NCI-H2107 treated with DMSO at 0.1 percent for 48 hours (cell line): ENCODE measurements at regions not wholly inside any gene's neighbourhood (a gene's known extent, or its start where the extent isn't known, plus 50 kb on each side); places are given as distances from the start of the nearest gene placed in this dataset.
"Not testable (repeated sequence)": the region's sequence is repeated elsewhere in the genome, so short reads cannot be mapped to it uniquely, and the experiment has no call there.

ENCODE experiments used
- DNase-seq: peaks from one replicate; lab custom pipeline; 2025; ENCODE audit not compliant: unreplicated experiment; lab: John Stamatoyannopoulos, UW

- DNase-seq = no peak
Measured at GRCh38 chr5:5770825-5771224, 348.3 kb downstream of the ICE1 start.

GRCh38 chr5:5767286-5767928 lies 344.9 kb downstream of the ICE1 start:
- DNase-seq = peak; percentile 31

- no peak for DNase-seq
Measured at GRCh38 chr5:5765066-5765850, 342.8 kb downstream of the ICE1 start.

DNA sequence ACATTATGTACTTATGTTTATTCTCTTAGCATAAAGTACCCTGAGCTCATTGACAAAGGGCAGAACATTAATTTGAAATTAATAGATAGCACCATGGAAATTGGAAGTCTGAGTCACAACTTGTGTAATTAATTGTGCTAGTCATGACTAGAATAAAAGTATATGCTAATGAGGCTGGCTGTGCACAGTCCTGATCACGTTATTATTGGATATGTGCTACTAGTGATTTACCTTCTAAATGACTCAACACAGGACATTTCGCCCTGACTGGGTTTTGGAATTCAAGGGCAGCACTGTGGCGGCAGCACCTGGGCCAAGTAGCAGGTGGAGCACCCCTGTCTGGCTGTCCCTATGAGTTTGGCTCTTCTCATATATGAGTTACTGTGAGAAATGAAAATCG lies 341.8 kb downstream of the ICE1 start:
- DNase-seq = no peak

- no peak for DNase-seq
Measured at GRCh38 chr5:5756762-5757161, 334.3 kb downstream of the ICE1 start.

GRCh38 chr5:5755888-5756287 lies 333.4 kb downstream of the ICE1 start:
- DNase-seq = no peak

GRCh38 chr5:5752844-5753243 lies 330.4 kb downstream of the ICE1 start:
- DNase-seq = no peak

DNA sequence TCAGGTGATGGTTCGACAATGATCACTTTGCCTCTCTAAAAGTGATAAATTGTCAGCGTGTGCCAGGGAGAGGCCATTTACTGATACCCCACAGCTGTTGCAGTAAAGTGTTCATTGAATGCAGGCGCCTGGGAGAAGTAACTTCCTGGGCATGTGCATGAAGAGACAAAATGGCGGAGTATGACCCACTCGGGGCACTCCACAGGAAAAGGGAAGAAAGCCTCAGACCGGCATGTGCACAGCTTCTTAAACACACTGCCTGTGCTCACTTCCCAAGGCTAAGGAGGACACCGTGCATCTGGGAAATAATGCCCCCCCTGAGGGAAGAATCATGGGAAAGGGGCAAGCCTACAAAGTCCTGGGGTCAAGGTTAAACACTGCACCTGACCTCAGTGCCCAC lies 329.5 kb downstream of the ICE1 start:
- no peak for DNase-seq

- DNase-seq = no peak
Measured at GRCh38 chr5:5751498-5751897, 329.0 kb downstream of the ICE1 start.

DNA sequence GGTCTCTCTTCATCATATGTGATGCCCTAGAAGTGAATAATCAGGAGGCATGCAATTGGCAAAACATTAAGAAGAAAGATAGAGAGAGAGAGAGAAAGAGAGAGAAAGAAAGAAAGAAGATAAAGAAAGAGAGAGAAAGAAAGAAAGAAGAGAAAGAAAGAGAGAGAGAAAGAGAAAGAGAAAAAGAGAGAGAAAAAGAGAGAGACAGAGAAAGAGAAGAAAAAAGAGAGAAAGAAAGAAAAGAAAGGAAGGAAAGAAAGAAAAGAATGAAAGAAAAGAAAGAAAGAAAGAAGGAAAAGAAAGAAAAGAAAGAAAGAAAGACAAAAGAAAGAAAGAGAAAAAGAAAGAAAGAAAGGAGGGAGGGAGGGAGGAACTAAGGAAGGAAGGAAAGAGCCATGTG lies 318.9 kb downstream of the ICE1 start:
- DNase-seq = no peak

DNA sequence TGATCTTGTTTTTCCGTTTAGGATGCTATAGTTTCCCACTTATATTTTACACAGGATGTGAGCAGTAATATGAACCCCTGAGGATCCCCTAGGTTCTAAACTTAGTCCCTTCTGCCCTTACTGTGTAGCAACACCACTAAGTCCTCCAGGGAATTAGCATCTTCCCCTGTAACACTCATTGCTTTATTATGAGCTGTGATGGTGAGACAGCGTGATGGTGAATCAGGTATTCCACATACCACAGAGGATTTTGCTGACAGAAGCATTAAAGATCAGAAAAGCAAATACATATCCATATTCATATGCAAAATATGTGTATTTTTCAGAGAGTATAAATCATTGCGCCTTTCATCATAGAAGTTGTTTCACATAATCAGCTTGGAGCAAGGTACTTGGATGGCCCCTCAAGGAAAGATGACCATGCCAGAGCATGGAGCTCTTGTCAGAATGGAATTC lies 317.0 kb downstream of the ICE1 start:
- no peak for DNase-seq

GRCh38 chr5:5738797-5739489 lies 316.5 kb downstream of the ICE1 start:
- no peak for DNase-seq

DNA sequence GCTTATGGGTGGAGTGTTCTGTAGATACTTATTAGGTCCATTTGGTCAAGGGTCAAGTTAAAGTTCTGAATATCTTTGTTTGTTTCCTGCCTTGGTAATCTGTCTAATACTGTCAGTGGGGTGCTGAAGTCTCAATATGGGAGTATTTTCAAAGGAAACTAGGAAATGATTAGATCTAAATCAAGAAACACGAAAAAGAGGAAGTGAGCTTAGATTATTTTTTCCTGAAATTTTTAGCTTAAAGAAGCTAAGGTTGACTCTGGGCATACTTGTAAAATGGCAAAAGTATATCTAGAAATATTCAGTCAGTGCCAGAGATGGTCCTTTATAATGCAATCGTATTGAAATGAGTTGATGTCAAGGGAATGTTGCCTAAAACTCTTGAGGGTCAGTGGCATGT lies 313.5 kb downstream of the ICE1 start:
- DNase-seq = no peak

DNA sequence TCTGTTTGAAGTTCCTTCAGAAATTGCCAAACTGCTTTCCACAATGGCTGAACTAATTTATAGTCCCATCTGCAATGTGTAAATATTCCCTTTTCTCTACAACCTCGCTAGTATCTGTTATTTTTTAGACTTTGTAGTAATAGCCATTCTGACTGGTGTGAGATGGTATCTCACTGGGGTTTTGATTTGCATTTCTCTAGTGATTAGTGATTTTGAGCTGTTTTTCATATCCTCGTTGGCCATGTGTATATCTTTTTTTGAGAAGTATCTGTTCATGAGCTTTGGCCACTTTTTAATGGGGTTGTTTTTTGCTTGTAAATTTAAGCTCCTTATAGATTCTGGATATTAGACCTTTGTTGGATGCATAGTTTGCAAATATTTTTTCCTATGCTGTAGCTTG lies 310.6 kb downstream of the ICE1 start:
- not testable (repeated sequence) for DNase-seq

DNA sequence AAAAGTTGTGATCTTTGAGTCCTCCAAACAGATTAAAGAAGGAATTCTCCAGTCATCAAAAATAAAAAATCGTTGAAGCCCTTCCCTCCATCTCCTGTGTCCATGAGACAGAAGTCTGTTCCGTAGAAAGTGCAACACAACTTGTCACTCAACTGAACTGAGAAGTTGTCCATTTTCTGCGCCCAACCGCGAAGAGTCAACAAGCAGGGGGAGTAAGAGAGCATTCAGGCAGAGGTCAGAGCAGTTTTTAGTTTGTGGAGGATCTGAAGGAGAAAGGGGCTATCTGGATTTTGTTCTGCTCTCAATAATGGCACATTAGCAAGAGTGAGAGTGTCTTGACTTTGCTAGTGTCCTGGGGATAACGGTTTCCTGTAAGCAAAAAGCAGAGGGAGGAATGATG lies 303.9 kb downstream of the ICE1 start:
- no peak for DNase-seq

DNA sequence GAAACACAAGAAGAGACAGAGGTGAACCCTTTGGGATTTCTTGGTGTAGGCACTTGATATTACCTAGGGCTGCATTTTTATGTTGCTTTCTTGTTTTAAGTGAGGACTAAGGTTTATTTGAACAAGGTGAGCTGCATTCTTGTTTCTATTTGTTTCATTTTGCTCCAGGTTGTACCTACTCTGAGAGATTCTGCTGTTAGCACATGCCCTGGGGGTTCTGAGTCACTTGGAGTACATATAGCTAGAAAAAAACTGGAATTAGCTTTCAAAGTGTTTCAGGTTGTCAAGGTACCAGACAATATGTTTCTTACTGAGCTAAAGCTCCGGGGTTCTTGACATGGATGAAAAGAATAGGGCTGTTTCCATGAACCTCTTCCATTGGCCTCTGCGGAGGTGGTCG lies 299.4 kb downstream of the ICE1 start:
- no peak for DNase-seq

DNA sequence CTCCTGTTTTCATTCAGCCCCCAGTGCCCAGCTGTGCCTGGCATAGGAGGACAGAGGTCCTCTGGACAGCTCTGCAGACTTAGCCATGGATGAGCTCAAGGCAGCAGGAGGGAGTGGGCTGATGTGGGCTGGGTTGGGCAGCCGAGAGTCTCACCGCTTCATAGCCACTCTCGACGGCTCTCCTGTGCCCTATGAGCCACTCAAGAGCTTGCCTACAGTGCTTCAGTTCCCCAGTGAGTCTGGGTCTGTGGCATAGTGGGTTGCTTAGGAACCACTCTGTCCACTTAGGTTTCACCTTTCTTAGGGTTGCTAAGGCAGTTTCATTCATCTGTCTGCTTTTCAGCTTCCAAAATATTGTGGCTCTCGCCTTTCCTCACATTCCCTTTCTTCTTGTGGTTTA lies 296.8 kb downstream of the ICE1 start:
- peak; percentile 60 for DNase-seq

GRCh38 chr5:5716665-5717064 lies 294.2 kb downstream of the ICE1 start:
- DNase-seq = no peak

DNA sequence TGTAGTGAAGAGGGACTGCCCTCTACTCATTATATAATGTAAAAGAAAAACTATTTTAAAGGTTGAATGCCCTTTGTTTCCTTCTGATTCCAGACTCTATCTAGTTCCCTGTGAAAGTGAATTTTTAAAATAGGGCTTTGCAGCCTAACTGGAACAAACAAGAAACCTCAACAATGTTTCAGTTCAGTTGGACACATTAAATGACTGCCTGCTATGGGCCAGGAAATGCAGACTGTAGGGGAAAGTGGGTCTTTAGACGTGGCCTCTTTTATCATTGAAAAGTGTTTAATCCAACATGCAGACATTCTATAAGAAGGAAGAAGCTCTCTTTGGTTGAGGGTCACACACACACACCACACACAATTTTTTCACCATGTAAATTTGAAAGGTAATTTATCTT lies 289.1 kb downstream of the ICE1 start:
- no peak for DNase-seq

DNA sequence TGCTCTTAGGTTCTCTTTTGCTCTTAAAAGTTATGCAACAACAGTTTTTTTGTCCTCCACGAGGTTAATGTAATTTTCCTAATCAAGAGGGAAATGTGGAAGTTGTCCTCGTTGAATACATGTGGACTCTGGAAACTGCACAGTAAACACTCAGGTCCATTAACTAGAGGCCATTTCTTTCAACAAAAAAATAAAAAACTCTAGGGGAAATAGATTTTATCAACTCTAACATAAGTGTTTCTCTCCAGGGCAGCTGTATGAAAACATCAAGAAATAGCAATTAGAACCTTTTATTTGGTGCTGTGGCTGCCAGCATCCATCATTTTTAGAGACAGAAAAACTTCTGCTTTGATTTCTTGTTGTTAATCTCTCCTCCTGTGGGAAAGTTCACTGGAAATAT lies 288.6 kb downstream of the ICE1 start:
- DNase-seq = no peak

DNA sequence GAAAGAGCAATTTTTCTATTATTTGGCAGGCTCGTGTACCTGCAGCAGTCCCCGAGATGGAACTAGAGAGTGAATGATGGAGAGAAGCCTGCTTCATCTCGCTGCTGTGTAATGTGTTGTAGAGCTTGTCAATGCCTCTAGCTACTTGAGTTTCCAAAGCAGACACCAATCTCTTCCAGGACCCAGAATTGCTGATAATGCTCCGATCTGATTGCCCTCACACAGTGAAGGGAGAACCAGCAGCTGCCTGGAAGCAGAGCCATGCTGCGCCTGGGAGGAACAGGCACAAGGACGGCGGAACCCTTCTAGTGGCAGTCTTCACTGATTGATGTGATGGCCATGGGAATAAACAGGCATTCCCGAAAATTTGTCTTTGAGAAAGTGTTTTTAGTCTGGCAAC lies 288.0 kb downstream of the ICE1 start:
- DNase-seq = no peak

GRCh38 chr5:5708367-5708919 lies 286.0 kb downstream of the ICE1 start:
- DNase-seq = no peak
